Pancreas (tissue), 10 donors: ENCODE measurements at regions not wholly inside any gene's neighbourhood (a gene's known extent, or its start where the extent isn't known, plus 50 kb on each side); places are given as distances from the start of the nearest gene placed in this dataset.

Experiments used
- ATAC-seq, 4 donors: fragments of 200-7000 bp; cut with Tn5 transposase; one replicate each; pipeline versions ENCODE4 v1.8.0 to v1.9.1; 2020; ENCODE audit warnings: mild to moderate bottlenecking in 4 of 4, moderate library complexity in 4 of 4
- DNase-seq, 6 donors: peaks; one replicate each; pipeline ENCODE4 v3.0.0-alpha.2; 2020
- FAIRE-seq: peaks from 2 replicates; lab custom pipeline; 2012; peaks lifted over from hg19 to GRCh38; lab: Jason Lieb, UNC
- H3K27ac ChIP-seq, 4 donors: fragments of 200-600 bp; sonication (generic); 1 replicate in 3 of 4; 2 replicates in 1 of 4; pipeline versions ENCODE4 v1.5.0 to v1.8.0; 2020
- H3K27me3 ChIP-seq, 4 donors: fragments of 200-600 bp; one replicate each; pipeline ENCODE4 v1.8.0; 2021
- H3K36me3 ChIP-seq, 3 donors: fragments of 200-600 bp; sonication (generic) in 1 of 3; one replicate each; pipeline versions ENCODE4 v1.5.0 to v1.8.0; 2020 to 2021
- H3K4me1 ChIP-seq, 3 donors: fragments of 200-600 bp; one replicate each; pipeline ENCODE4 v1.8.0; 2021
- H3K4me3 ChIP-seq, 4 donors: fragments of 200-600 bp; sonication (generic) in 2 of 4; one replicate each; pipeline versions ENCODE4 v1.5.0 to v1.8.0; 2020 to 2021
- H3K9me3 ChIP-seq, 4 donors: fragments of 200-600 bp; one replicate each; pipeline ENCODE4 v1.8.0; 2021
- CTCF ChIP-seq, 4 donors: fragments of 200-600 bp; sonication (generic) in 3 of 4; IDR thresholded peaks; one replicate each; pipeline versions ENCODE4 v1.5.0 to v1.8.0; 2021; ENCODE audit warnings: antibody characterized with exemption in 4 of 4
- WGBS, 2 donors: extraction: QIAGEN DNeasy Blood & Tissue Kit; methylation state at CpG; one replicate each; pipeline ENCODE4 v1.1.7; 2013; 5-methylcytosine and 5-hydroxymethylcytosine counted together
- intact Hi-C, 3 donors: fragments of 100-400 bp; cut with DNase I; formaldehyde crosslinking; loops; one replicate each; pipeline versions ENCODE4 v1.11.1 to v1.14.2; 2022
- donor health status: healthy with polysubstance abuse.
- donor health status: DM: no; HTN: no; CAD: no; lungs with moderate emphysema.
- donor health status: DM: no; HTN: no; CAD: no.
- donor health status: control.
- donor health status: control.
- donor health status: Bipolar disorder and iron deficiency.
- donor health status: DM: yes; HTN: yes; CAD: no.
- donor health status: DM: no; HTN: no; CAD: no.
- donor health status: DM: no; HTN: no; CAD: no.
- donor health status: DM: yes; HTN: yes; CAD: no.

DNA sequence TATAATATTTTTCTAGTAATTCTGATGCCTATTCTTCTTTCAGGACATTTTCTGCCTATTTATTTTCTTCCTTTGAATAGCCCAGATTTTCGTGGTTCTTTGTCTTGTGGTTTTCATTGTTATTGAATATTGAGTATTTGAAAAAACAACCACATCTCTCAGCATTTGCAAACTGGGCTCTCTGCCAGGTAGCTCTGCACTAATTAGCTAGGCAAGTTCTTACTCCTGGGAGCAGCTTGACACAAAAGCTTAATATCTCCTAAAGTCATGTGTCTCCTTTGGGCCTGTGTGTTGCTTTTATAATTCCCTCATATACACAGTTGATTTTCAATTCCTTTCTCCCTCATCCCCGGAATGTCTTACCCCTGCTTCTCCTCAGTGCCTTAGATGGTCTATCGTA is 413.5 kb upstream of the GRIA3 start:
- DNase-seq: no peak
- H3K4me1 ChIP-seq: no peaks in the 10 kb centered on the region
- H3K9me3 ChIP-seq: no peaks in the 10 kb centered on the region
- H3K36me3 ChIP-seq: no peaks in the 10 kb centered on the region
- intact Hi-C loops: no loop called here
- H3K27me3 ChIP-seq: no peaks in the 10 kb centered on the region
- ATAC-seq: no peak
- no peak for TF ChIP-seq CTCF (IDR thresholded peaks at IDR 0.05)
- no peak overlapping the region for H3K4me3 ChIP-seq
- WGBS, 2 donors: 38 to 45% methylated on average over 3 of the region's 3 CpGs
- no peak overlapping the region for H3K27ac ChIP-seq
- FAIRE-seq: no peak

GRCh38 chrX:122771933-122772332 is 412.1 kb upstream of the GRIA3 start:
- no peak for FAIRE-seq
- H3K27ac ChIP-seq: no peak overlapping the region
- H3K27me3 ChIP-seq: no peaks in the 10 kb centered on the region
- WGBS, 2 donors: 53 to 55% methylated on average over 4 of the region's 4 CpGs
- no peak overlapping the region for H3K4me3 ChIP-seq
- H3K9me3 ChIP-seq: no peaks in the 10 kb centered on the region
- H3K4me1 ChIP-seq: no peaks in the 10 kb centered on the region
- no peak for ATAC-seq
- intact Hi-C loops: no loop called here
- no peak for TF ChIP-seq CTCF (IDR thresholded peaks at IDR 0.05)
- H3K36me3 ChIP-seq: no peaks in the 10 kb centered on the region
- DNase-seq: no peak

GRCh38 chrX:122777766-122778165 is 406.3 kb upstream of the GRIA3 start:
- Histone ChIP-seq H3K27ac (no peak overlapping the region), H3K9me3 (no peaks in the 10 kb centered on the region), H3K27me3 (no peaks in the 10 kb centered on the region), H3K36me3 (no peaks in the 10 kb centered on the region), H3K4me1 (no peaks in the 10 kb centered on the region), H3K4me3 (no peak overlapping the region)
- DNase-seq: no peak
- ATAC-seq: no peak
- WGBS, 2 donors: 34 to 38% methylated on average over 3 of the region's 3 CpGs
- no peak for TF ChIP-seq CTCF (IDR thresholded peaks at IDR 0.05)
- no peak for FAIRE-seq
- intact Hi-C loops: no loop called here

- Histone ChIP-seq H3K4me1 (no peaks in the 10 kb centered on the region), H3K27ac (no peak overlapping the region), H3K27me3 (no peaks in the 10 kb centered on the region), H3K36me3 (no peaks in the 10 kb centered on the region), H3K9me3 (no peaks in the 10 kb centered on the region), H3K4me3 (no peak overlapping the region)
- intact Hi-C loops: no loop called here
- FAIRE-seq (no peak), DNase-seq (no peak), ATAC-seq (no peak)
- 30 to 53% methylated on average over 2 of the region's 2 CpGs for WGBS, 2 donors
- no peak for TF ChIP-seq CTCF (IDR thresholded peaks at IDR 0.05)
Measured at GRCh38 chrX:122783918-122784317, 400.2 kb upstream of the GRIA3 start.

GRCh38 chrX:122787231-122787630 is 396.8 kb upstream of the GRIA3 start:
- Histone ChIP-seq H3K9me3 (no peaks in the 10 kb centered on the region), H3K27ac (no peak overlapping the region), H3K27me3 (no peaks in the 10 kb centered on the region), H3K36me3 (no peaks in the 10 kb centered on the region), H3K4me1 (no peaks in the 10 kb centered on the region), H3K4me3 (no peak overlapping the region)
- intact Hi-C loops: no loop called here
- TF ChIP-seq CTCF (IDR thresholded peaks at IDR 0.05): no peak
- FAIRE-seq (no peak), DNase-seq (no peak), ATAC-seq (no peak)
- 51 to 61% methylated on average over 3 of the region's 3 CpGs for WGBS, 2 donors
